ENCODE measurements at regions not wholly inside any gene's neighbourhood (a gene's known extent, or its start where the extent isn't known, plus 50 kb on each side); places are given as distances from the start of the nearest gene placed in this dataset.
A peak's percentile ranks its signal among the peaks of the same experiment; 100 is the strongest.

DNA sequence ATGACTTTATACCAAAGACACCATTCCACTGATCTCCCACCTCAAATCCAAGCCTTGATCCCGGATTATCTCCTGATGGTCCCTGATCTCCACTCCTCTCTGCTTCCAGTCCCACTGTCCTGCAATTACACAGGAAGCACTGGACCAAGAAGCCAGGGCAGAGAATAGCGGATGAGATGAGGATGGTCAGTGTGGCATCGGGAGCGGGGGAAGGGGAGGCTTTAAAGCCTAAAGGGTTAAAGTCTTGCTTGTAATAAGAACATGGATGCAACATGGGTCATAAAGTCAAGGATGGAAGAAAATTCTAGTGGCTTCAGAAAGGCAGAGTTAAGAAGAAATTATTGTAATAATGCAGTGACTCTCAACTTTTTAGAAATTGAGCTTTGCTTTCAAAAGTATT, 364.0 kb upstream of the DUSP10 start:
- H3K9me3 ChIP-seq (ENCODE audit: low read depth), result no peaks in the 10 kb centered on the region
- DNase-seq (ENCODE audit: low spot score), result no peak
- H3K27me3 ChIP-seq, result no peaks in the 10 kb centered on the region
- no peak overlapping the region for H3K4me2 ChIP-seq
- H3K27ac ChIP-seq, result no peak overlapping the region
- TF ChIP-seq EZH2 (IDR thresholded peaks at IDR 0.05; ENCODE audit: borderline replicate concordance) (no peak), EZH2phosphoT487 (IDR thresholded peaks at IDR 0.05; ENCODE audit: low read depth, severe bottlenecking, unreplicated experiment) (no peak)
- TF ChIP-seq, protein P1, sequence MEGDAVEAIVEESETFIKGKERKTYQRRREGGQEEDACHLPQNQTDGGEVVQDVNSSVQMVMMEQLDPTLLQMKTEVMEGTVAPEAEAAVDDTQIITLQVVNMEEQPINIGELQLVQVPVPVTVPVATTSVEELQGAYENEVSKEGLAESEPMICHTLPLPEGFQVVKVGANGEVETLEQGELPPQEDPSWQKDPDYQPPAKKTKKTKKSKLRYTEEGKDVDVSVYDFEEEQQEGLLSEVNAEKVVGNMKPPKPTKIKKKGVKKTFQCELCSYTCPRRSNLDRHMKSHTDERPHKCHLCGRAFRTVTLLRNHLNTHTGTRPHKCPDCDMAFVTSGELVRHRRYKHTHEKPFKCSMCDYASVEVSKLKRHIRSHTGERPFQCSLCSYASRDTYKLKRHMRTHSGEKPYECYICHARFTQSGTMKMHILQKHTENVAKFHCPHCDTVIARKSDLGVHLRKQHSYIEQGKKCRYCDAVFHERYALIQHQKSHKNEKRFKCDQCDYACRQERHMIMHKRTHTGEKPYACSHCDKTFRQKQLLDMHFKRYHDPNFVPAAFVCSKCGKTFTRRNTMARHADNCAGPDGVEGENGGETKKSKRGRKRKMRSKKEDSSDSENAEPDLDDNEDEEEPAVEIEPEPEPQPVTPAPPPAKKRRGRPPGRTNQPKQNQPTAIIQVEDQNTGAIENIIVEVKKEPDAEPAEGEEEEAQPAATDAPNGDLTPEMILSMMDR (IDR thresholded peaks at IDR 0.05; ENCODE audit: poor library complexity), result no peak
- H2AFZ ChIP-seq, result no peak overlapping the region
- no peaks in the 10 kb centered on the region for H3K79me2 ChIP-seq
- no peak overlapping the region for H3K4me3 ChIP-seq
- H4K20me1 ChIP-seq (ENCODE audit: insufficient read depth, poor library complexity, severe bottlenecking), result no peaks in the 10 kb centered on the region
- WGBS (ENCODE audit: low lambda C conversion rate, missing lambda C conversion rate), result 97% methylated on average over 4 of the region's 4 CpGs
- no peaks in the 10 kb centered on the region for H3K4me1 ChIP-seq (ENCODE audit: insufficient read depth)
- H3K9me2 ChIP-seq (replicated peaks; ENCODE audit: insufficient read depth), result no peaks in the 10 kb centered on the region
- H3K36me3 ChIP-seq (replicated peaks; ENCODE audit: insufficient read depth, low read depth), result no peaks in the 10 kb centered on the region

DNA sequence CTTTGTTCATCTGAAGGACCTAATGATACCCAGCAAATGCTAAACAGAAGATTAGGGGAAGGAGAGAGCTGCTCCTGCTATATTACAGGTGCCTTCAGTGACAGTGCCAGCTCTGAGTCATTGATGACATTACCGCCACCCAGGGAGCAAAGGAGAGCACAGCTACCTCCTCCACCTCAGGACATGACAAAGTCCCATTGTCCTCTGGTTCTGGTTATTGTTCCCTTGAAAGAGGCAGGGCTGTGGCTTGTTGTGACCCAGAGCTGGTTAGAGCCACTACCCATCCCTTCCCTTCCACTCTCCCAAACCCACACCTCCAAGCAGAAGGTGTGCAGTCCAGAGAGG, 363.5 kb upstream of the DUSP10 start:
- Histone ChIP-seq H3K79me2 (no peaks in the 10 kb centered on the region), H3K4me1 (ENCODE audit: insufficient read depth) (no peaks in the 10 kb centered on the region), H2AFZ (no peak overlapping the region), H3K4me2 (no peak overlapping the region), H3K4me3 (no peak overlapping the region), H3K27me3 (no peaks in the 10 kb centered on the region), H3K9me3 (ENCODE audit: low read depth) (no peaks in the 10 kb centered on the region), H3K27ac (no peak overlapping the region), H3K36me3 (replicated peaks; ENCODE audit: insufficient read depth, low read depth) (no peaks in the 10 kb centered on the region), H3K9me2 (replicated peaks; ENCODE audit: insufficient read depth) (no peaks in the 10 kb centered on the region), H4K20me1 (ENCODE audit: insufficient read depth, poor library complexity, severe bottlenecking) (no peaks in the 10 kb centered on the region)
- WGBS (ENCODE audit: low lambda C conversion rate, missing lambda C conversion rate), result 68% methylated on average over 1 of the region's 1 CpG
- DNase-seq (ENCODE audit: low spot score), result peak; percentile 47
- TF ChIP-seq, protein P1 (IDR thresholded peaks at IDR 0.05; ENCODE audit: poor library complexity), result no peak
- no peak for TF ChIP-seq EZH2 (IDR thresholded peaks at IDR 0.05; ENCODE audit: borderline replicate concordance)
- TF ChIP-seq EZH2phosphoT487 (IDR thresholded peaks at IDR 0.05; ENCODE audit: low read depth, severe bottlenecking, unreplicated experiment), result no peak

DNA sequence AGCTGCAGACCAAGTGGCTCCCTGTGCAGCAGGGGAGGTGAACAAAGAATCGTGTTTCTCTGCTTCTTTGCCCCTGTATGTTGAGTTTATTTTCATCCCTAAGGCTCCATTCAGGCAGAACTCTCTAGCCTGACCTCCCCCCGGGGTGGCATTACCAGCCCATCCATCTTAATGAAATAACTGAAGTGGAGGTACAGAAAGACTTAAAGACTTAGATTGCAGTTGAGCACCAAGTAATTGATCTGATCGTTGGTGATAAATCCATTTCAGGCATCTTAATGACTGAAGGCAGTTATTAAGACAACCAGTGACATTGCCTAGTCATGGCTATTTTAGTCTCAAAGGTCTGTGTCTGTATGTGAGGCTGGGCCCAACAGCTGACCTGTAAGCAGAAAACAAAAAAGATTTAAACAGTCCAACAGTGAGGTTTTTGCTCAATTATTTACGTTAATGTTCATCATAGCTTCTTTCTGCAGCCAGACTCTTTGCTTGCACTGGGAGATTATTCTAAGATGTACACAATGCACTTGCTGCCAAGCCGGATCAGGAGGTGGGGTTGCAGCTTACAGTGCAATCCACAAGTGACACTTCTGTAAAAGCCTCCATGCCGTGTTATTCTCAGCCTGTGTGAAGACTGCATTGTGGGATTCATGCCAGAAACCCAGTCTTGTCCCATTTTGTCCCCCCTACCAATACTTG, 363.0 kb upstream of the DUSP10 start:
- no peaks in the 10 kb centered on the region for H3K79me2 ChIP-seq
- H3K9me3 ChIP-seq (ENCODE audit: low read depth), result no peaks in the 10 kb centered on the region
- H3K27me3 ChIP-seq, result no peaks in the 10 kb centered on the region
- WGBS (ENCODE audit: low lambda C conversion rate, missing lambda C conversion rate), result 46% methylated on average over 6 of the region's 6 CpGs
- no peaks in the 10 kb centered on the region for H3K36me3 ChIP-seq (replicated peaks; ENCODE audit: insufficient read depth, low read depth)
- no peak overlapping the region for H2AFZ ChIP-seq
- TF ChIP-seq, protein P1 (IDR thresholded peaks at IDR 0.05; ENCODE audit: poor library complexity), result no peak
- no peaks in the 10 kb centered on the region for H3K9me2 ChIP-seq (replicated peaks; ENCODE audit: insufficient read depth)
- H3K4me2 ChIP-seq, result no peak overlapping the region
- no peak for DNase-seq (ENCODE audit: low spot score)
- H4K20me1 ChIP-seq (ENCODE audit: insufficient read depth, poor library complexity, severe bottlenecking), result no peaks in the 10 kb centered on the region
- H3K27ac ChIP-seq, result no peak overlapping the region
- no peak overlapping the region for H3K4me3 ChIP-seq
- H3K4me1 ChIP-seq (ENCODE audit: insufficient read depth), result no peaks in the 10 kb centered on the region

DNA sequence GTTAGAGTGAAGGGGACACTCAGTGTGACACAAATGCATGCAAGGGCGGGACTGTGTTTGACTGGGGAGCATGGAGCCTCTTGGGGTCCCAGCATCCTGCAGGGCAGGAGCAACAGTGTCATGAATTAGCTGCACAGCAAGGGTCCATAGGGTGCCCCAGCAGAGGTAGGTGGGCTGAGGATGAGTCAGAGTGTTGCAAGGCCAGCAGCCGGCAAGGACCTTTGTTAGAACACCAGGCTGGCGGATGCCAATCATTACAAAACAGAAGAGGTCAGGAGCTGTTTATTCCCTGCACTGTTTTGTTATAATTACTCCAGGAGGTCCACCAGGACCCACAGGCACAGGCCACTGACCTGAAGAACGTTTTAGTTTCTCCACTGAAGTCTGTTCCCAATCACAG, 362.2 kb upstream of the DUSP10 start:
- 84% methylated on average over 4 of the region's 4 CpGs for WGBS (ENCODE audit: low lambda C conversion rate, missing lambda C conversion rate)
- Histone ChIP-seq H3K9me2 (replicated peaks; ENCODE audit: insufficient read depth) (no peaks in the 10 kb centered on the region), H3K9me3 (ENCODE audit: low read depth) (no peaks in the 10 kb centered on the region), H3K27me3 (no peaks in the 10 kb centered on the region), H3K79me2 (no peaks in the 10 kb centered on the region), H3K4me3 (no peak overlapping the region), H3K36me3 (replicated peaks; ENCODE audit: insufficient read depth, low read depth) (no peaks in the 10 kb centered on the region), H3K27ac (no peak overlapping the region), H3K4me2 (no peak overlapping the region), H3K4me1 (ENCODE audit: insufficient read depth) (no peaks in the 10 kb centered on the region), H4K20me1 (ENCODE audit: insufficient read depth, poor library complexity, severe bottlenecking) (no peaks in the 10 kb centered on the region), H2AFZ (no peak overlapping the region)
- DNase-seq (ENCODE audit: low spot score), result no peak
- TF ChIP-seq EZH2phosphoT487 (IDR thresholded peaks at IDR 0.05; ENCODE audit: low read depth, severe bottlenecking, unreplicated experiment), result no peak
- TF ChIP-seq, protein P1 (IDR thresholded peaks at IDR 0.05; ENCODE audit: poor library complexity), result no peak
- no peak for TF ChIP-seq EZH2 (IDR thresholded peaks at IDR 0.05; ENCODE audit: borderline replicate concordance)

Data from hepatocyte (in vitro differentiated cells).